ENCODE measurements at regions not wholly inside any gene's neighbourhood (a gene's known extent, or its start where the extent isn't known, plus 50 kb on each side); places are given as distances from the start of the nearest gene placed in this dataset.
A peak's percentile ranks its signal among the peaks of the same experiment; 100 is the strongest.
"Not testable (repeated sequence)": the region's sequence is repeated elsewhere in the genome, so short reads cannot be mapped to it uniquely, and the experiment has no call there.

GRCh38 chr12:58069268-58069963 is 128.0 kb downstream of the ATP23 start:
- no peak for DNase-seq

- DNase-seq = no peak
Measured at GRCh38 chr12:58071994-58072393, 130.6 kb downstream of the ATP23 start.

- no peak for DNase-seq
Measured at GRCh38 chr12:58074259-58074658, 132.9 kb downstream of the ATP23 start.

- no peak for DNase-seq
Measured at GRCh38 chr12:58079806-58080205, 138.4 kb downstream of the ATP23 start.

GRCh38 chr12:58081488-58081887 is 140.1 kb downstream of the ATP23 start:
- DNase-seq = peak in 1 of 2 experiments; percentile 25

GRCh38 chr12:58082996-58083395 is 141.6 kb downstream of the ATP23 start:
- no peak for DNase-seq

- no peak for DNase-seq
Measured at GRCh38 chr12:58086006-58086405, 144.6 kb downstream of the ATP23 start.

GRCh38 chr12:58086930-58087329 is 145.6 kb downstream of the ATP23 start:
- no peak for DNase-seq

GRCh38 chr12:58087423-58088127 is 146.2 kb downstream of the ATP23 start:
- no peak for DNase-seq

- DNase-seq = no peak
Measured at GRCh38 chr12:58089588-58089987, 148.2 kb downstream of the ATP23 start.

- DNase-seq = no peak
Measured at GRCh38 chr12:58090685-58091084, 149.3 kb downstream of the ATP23 start.

GRCh38 chr12:58095002-58095401 is 153.6 kb downstream of the ATP23 start:
- DNase-seq = no peak

- DNase-seq = no peak
Measured at GRCh38 chr12:58097741-58098140, 156.4 kb downstream of the ATP23 start.

- DNase-seq = no peak
Measured at GRCh38 chr12:58099476-58099875, 158.1 kb downstream of the ATP23 start.

- DNase-seq = no peak
Measured at GRCh38 chr12:58104351-58104755, 163.0 kb downstream of the ATP23 start.

GRCh38 chr12:58105225-58106119 is 164.1 kb downstream of the ATP23 start:
- no peak for DNase-seq

- DNase-seq = no peak
Measured at GRCh38 chr12:58106195-58106594, 164.8 kb downstream of the ATP23 start.

GRCh38 chr12:58117201-58117600 is 175.8 kb downstream of the ATP23 start:
- DNase-seq = no peak

GRCh38 chr12:58117667-58118066 is 176.3 kb downstream of the ATP23 start:
- no peak for DNase-seq

- DNase-seq = not testable (repeated sequence)
Measured at GRCh38 chr12:58125761-58126160, 184.4 kb downstream of the ATP23 start.

GRCh38 chr12:58131986-58132755 is 190.8 kb downstream of the ATP23 start:
- DNase-seq = no peak

- no peak for DNase-seq
Measured at GRCh38 chr12:58138424-58138823, 197.1 kb downstream of the ATP23 start.

- DNase-seq = no peak
Measured at GRCh38 chr12:58139894-58140293, 198.5 kb downstream of the ATP23 start.
